Fibroblast of upper back skin (primary cell): ENCODE measurements at regions not wholly inside any gene's neighbourhood (a gene's known extent, or its start where the extent isn't known, plus 50 kb on each side); places are given as distances from the start of the nearest gene placed in this dataset.
A peak's percentile ranks its signal among the peaks of the same experiment; 100 is the strongest.
"Not testable (repeated sequence)": the region's sequence is repeated elsewhere in the genome, so short reads cannot be mapped to it uniquely, and the experiment has no call there.

Source experiments
- DNase-seq: peaks from one replicate; pipeline ENCODE4 v3.0.0-alpha.2; 2013

- peak; percentile 65 for DNase-seq
These were observed 62.6 kb upstream of the CDR2 start for GRCh38 chr16:22436823-22437652.

- not testable (repeated sequence) for DNase-seq
These were observed 62.0 kb upstream of the CDR2 start for GRCh38 chr16:22436326-22436822.

- DNase-seq = not testable (repeated sequence)
These were observed 56.9 kb upstream of the CDR2 start for GRCh38 chr16:22431314-22431713.

- no peak for DNase-seq
These were observed 54.2 kb upstream of the CDR2 start for GRCh38 chr16:22428654-22429053.

- DNase-seq = no peak
These were observed 53.1 kb upstream of the CDR2 start for GRCh38 chr16:22427556-22427955.

- DNase-seq = no peak
These were observed 51.4 kb upstream of the CDR2 start for GRCh38 chr16:22425847-22426246.

GRCh38 chr16:22425036-22425801 is 50.8 kb upstream of the CDR2 start:
- peak; percentile 80 for DNase-seq

- peak; percentile 37 for DNase-seq
These were observed 49.9 kb upstream of the CDR2 start for GRCh38 chr16:22424161-22424937.
